PC-9 (cell line): ENCODE measurements at regions not wholly inside any gene's neighbourhood (a gene's known extent, or its start where the extent isn't known, plus 50 kb on each side); places are given as distances from the start of the nearest gene placed in this dataset.

ENCODE experiments used
- EZH2 ChIP-seq: fragments of 200-600 bp; sonication (generic); IDR thresholded peaks from 2 replicates; pipeline ENCODE4 v1.8.0; 2017; ENCODE audit warnings: antibody characterized with exemption, low read depth
- TF ChIP-seq, protein P1 (sequence below): fragments of 200-600 bp; sonication (generic); conservative IDR thresholded peaks from 2 replicates; pipeline ENCODE4 v1.6.1; 2017; ENCODE audit warnings: mixed run types, antibody characterized with exemption, mild to moderate bottlenecking, moderate library complexity

DNA sequence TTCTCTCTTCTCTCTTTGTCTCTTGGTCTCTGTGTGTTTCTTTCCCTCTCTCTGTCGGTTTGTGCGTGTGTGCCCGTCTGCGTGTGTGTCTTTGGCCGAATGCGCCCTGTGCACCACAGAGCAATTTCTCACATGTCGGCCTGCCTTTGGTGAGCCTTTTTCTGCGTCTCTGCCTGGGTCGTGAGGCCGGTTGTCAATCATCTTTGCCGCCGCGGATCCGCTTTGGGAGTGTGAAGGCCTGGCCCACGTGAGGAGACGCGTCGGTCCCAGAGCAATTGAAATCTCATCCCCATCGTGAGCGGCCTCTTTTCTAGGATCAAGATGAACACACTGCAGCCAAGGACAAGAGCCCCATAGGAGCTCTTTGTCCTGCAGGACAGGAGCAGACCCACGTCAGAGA, 580.7 kb upstream of the ZNF337 start:
- TF ChIP-seq, protein P1, sequence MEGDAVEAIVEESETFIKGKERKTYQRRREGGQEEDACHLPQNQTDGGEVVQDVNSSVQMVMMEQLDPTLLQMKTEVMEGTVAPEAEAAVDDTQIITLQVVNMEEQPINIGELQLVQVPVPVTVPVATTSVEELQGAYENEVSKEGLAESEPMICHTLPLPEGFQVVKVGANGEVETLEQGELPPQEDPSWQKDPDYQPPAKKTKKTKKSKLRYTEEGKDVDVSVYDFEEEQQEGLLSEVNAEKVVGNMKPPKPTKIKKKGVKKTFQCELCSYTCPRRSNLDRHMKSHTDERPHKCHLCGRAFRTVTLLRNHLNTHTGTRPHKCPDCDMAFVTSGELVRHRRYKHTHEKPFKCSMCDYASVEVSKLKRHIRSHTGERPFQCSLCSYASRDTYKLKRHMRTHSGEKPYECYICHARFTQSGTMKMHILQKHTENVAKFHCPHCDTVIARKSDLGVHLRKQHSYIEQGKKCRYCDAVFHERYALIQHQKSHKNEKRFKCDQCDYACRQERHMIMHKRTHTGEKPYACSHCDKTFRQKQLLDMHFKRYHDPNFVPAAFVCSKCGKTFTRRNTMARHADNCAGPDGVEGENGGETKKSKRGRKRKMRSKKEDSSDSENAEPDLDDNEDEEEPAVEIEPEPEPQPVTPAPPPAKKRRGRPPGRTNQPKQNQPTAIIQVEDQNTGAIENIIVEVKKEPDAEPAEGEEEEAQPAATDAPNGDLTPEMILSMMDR = no peak
- no peak for TF ChIP-seq EZH2
